B cell (primary cell): ENCODE measurements at regions not wholly inside any gene's neighbourhood (a gene's known extent, or its start where the extent isn't known, plus 50 kb on each side); places are given as distances from the start of the nearest gene placed in this dataset.

Experiments
- ATAC-seq: fragments of 200-7000 bp; cut with Tn5 transposase; one replicate; pipeline ENCODE4 v1.10.0; 2021; ENCODE audit warnings: low read depth, mild to moderate bottlenecking, moderate number of reproducible peaks, moderate library complexity
- CTCF ChIA-PET: fragments of 350-600 bp; sonication (Branson Sonifier 250); formaldehyde crosslinking; loops from one replicate; lab custom pipeline; 2021; ENCODE audit warnings: antibody characterized with exemption, inconsistent platforms; lab: Charles Lee
- POLR2A ChIA-PET: fragments of 350-600 bp; sonication (Branson Sonifier 250); formaldehyde crosslinking; loops from one replicate; lab custom pipeline; 2021; ENCODE audit warnings: antibody characterized with exemption; lab: Charles Lee
- DNase-seq: peaks from one replicate; pipeline ENCODE4 v3.0.0; 2013
- H2AFZ ChIP-seq: 2 replicates; pipeline ENCODE4 v1.6.1; 2012; ENCODE audit warnings: mild to moderate bottlenecking, low read depth, low read length; ENCODE audit not compliant: insufficient read depth, poor library complexity, severe bottlenecking
- H3K27ac ChIP-seq, 2 donors: 1 replicate in 1 of 2; 2 replicates in 1 of 2; pipeline ENCODE4 v1.5.1; 2012 to 2013; ENCODE audit warnings: low read length in 2 of 2, mild to moderate bottlenecking in 2 of 2, moderate library complexity in 1 of 2
- H3K27me3 ChIP-seq, 4 experiments: fragments of 200-600 bp in 1 of 4; sonication (generic) in 1 of 4; replicated peaks in 1 of 4; 1 replicate in 2 of 4; 2 replicates in 2 of 4; pipeline versions ENCODE4 v1.6.1 to v1.7.0; 2013 to 2016; ENCODE audit warnings: low read length in 3 of 4, mild to moderate bottlenecking in 2 of 4, mixed read lengths in 1 of 4, moderate library complexity in 1 of 4; ENCODE audit not compliant: insufficient read depth in 4 of 4, control insufficient read depth in 3 of 4; ENCODE audit errors: control extremely low read depth in 1 of 4
- H3K36me3 ChIP-seq, 2 experiments: replicated peaks in 1 of 2; 1 replicate in 1 of 2; 2 replicates in 1 of 2; pipeline versions ENCODE4 v1.6.1 to v1.7.1; 2013; ENCODE audit warnings: low read length in 1 of 2; ENCODE audit not compliant: insufficient read depth in 2 of 2, control insufficient read depth in 1 of 2; ENCODE audit errors: control extremely low read depth in 1 of 2, extremely low read depth in 1 of 2
- H3K4me1 ChIP-seq, 2 donors: fragments of 200-600 bp in 1 of 2; sonication (generic) in 1 of 2; 1 replicate in 1 of 2; 2 replicates in 1 of 2; pipeline versions ENCODE4 v1.5.1 to v1.6.1; 2013 to 2017; ENCODE audit warnings: low read length in 2 of 2; ENCODE audit not compliant: control insufficient read depth in 2 of 2, insufficient read depth in 2 of 2
- H3K4me2 ChIP-seq: replicated peaks from 2 replicates; pipeline ENCODE3; 2012; ENCODE audit warnings: mild to moderate bottlenecking, low read depth, low read length; ENCODE audit not compliant: poor library complexity, severe bottlenecking
- H3K4me3 ChIP-seq, 5 experiments: fragments of 200-600 bp in 1 of 5; sonication (generic) in 1 of 5; 1 replicate in 3 of 5; 2 replicates in 2 of 5; pipeline versions ENCODE4 v1.5.1 to v1.7.0; 2011 to 2016; ENCODE audit warnings: low read length in 4 of 5, mild to moderate bottlenecking in 4 of 5, low read depth in 2 of 5, control low read depth in 1 of 5, moderate library complexity in 1 of 5; ENCODE audit not compliant: insufficient read depth in 1 of 5; ENCODE audit errors: control extremely low read depth in 1 of 5, extremely low read depth in 1 of 5
- H3K79me2 ChIP-seq: fragments of 200-600 bp; sonication (generic); one replicate; pipeline ENCODE4 v1.6.0; 2016; ENCODE audit warnings: low read length; ENCODE audit not compliant: control insufficient read depth, insufficient read depth
- H3K9ac ChIP-seq: fragments of 200-600 bp; sonication (generic); 2 replicates; pipeline ENCODE4 v1.6.1; 2017; ENCODE audit warnings: mild to moderate bottlenecking, low read length, moderate library complexity
- H3K9me3 ChIP-seq, 3 donors: one replicate each; pipeline versions ENCODE4 v1.6.1 to v1.7.1; 2013; ENCODE audit warnings: low read length in 2 of 3; ENCODE audit not compliant: control insufficient read depth in 2 of 3, insufficient read depth in 1 of 3; ENCODE audit errors: control extremely low read depth in 1 of 3
- H4K20me1 ChIP-seq: 2 replicates; pipeline ENCODE4 v1.6.0; 2012; ENCODE audit warnings: mild to moderate bottlenecking, low read length; ENCODE audit not compliant: insufficient read depth, control insufficient read depth, poor library complexity, severe bottlenecking
- H3K27ac Mint-ChIP-seq: one replicate; pipeline ENCODE4 v1.8.0; 2021; ENCODE audit warnings: mixed read lengths
- H3K27me3 Mint-ChIP-seq: one replicate; pipeline ENCODE4 v1.8.0; 2021; ENCODE audit warnings: mixed read lengths
- H3K4me1 Mint-ChIP-seq: one replicate; pipeline ENCODE4 v1.8.0; 2021; ENCODE audit warnings: mixed read lengths
- H3K4me3 Mint-ChIP-seq: one replicate; pipeline ENCODE4 v1.8.0; 2021; ENCODE audit warnings: mixed read lengths
- H3K9me3 Mint-ChIP-seq: one replicate; pipeline ENCODE4 v1.8.0; 2022; ENCODE audit warnings: mixed read lengths; ENCODE audit not compliant: insufficient read depth
- EZH2 ChIP-seq: IDR thresholded peaks from 2 replicates; pipeline ENCODE4 v1.6.1; 2012; ENCODE audit warnings: borderline replicate concordance, low read depth, mild to moderate bottlenecking, moderate library complexity, low read length; ENCODE audit not compliant: insufficient read depth, poor library complexity, severe bottlenecking
- WGBS: methylation state at CpG from one replicate; pipeline ENCODE4 v1.1.5; 2013; ENCODE audit warnings: missing lambda C conversion rate; ENCODE audit not compliant: insufficient coverage; 5-methylcytosine and 5-hydroxymethylcytosine counted together
- intact Hi-C: fragments of 100-400 bp; cut with micrococcal nuclease; formaldehyde crosslinking; loops from one replicate; pipeline ENCODE4 v1.10.0; 2022
- TF ChIP-seq, protein P1 (sequence below): fragments of 200-600 bp; IDR thresholded peaks from one replicate; pipeline ENCODE4 v1.8.0; 2022; ENCODE audit warnings: antibody characterized with exemption, mild to moderate bottlenecking

DNA sequence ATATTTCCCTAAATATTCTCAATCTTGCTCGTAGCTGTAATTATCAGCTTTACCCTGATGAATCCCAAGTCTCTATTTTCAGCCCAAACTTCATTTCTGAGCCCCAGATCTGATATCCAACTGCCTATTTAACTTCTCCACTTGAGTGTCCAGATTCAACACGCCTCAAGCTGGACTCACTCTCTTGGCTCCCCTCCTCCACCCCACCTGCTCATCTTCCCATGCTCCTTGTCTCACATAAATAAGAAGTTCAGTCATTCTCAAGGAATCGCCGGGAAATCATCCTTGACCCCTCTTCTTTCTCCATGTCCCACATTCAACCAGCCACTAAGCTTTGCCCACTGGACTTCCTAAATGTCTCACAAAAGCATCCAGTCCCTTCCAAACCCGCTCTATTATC lies 89.9 kb upstream of the STMND1 start:
- H3K27me3 ChIP-seq: peaks cover 0 to 17% (median 0%) of the 10 kb centered on the region in 4 experiments
- H3K9me3 ChIP-seq: peaks cover 0 to 14% (median 4%) of the 10 kb centered on the region in 3 donors
- ChIA-PET CTCF (no interaction called here), POLR2A (no interaction called here)
- intact Hi-C loops: no loop called here
- no peaks in the 10 kb centered on the region for H3K79me2 ChIP-seq
- no peaks in the 10 kb centered on the region for H4K20me1 ChIP-seq
- DNase-seq (no peak), ATAC-seq (no peak)
- H3K4me1 ChIP-seq: no peaks in the 10 kb centered on the region
- H3K4me3 Mint-ChIP-seq: no peak overlapping the region
- H3K9me3 Mint-ChIP-seq: peaks cover 11% of the 10 kb centered on the region
- H3K27ac ChIP-seq: no peak overlapping the region
- no peak for TF ChIP-seq EZH2
- TF ChIP-seq, protein P1, sequence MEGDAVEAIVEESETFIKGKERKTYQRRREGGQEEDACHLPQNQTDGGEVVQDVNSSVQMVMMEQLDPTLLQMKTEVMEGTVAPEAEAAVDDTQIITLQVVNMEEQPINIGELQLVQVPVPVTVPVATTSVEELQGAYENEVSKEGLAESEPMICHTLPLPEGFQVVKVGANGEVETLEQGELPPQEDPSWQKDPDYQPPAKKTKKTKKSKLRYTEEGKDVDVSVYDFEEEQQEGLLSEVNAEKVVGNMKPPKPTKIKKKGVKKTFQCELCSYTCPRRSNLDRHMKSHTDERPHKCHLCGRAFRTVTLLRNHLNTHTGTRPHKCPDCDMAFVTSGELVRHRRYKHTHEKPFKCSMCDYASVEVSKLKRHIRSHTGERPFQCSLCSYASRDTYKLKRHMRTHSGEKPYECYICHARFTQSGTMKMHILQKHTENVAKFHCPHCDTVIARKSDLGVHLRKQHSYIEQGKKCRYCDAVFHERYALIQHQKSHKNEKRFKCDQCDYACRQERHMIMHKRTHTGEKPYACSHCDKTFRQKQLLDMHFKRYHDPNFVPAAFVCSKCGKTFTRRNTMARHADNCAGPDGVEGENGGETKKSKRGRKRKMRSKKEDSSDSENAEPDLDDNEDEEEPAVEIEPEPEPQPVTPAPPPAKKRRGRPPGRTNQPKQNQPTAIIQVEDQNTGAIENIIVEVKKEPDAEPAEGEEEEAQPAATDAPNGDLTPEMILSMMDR: no peak
- H3K9ac ChIP-seq: no peak overlapping the region
- H3K4me3 ChIP-seq: no peak overlapping the region
- no peaks in the 10 kb centered on the region for H3K36me3 ChIP-seq
- H2AFZ ChIP-seq: no peak overlapping the region
- H3K4me1 Mint-ChIP-seq: peaks cover 9% of the 10 kb centered on the region
- H3K4me2 ChIP-seq: no peak overlapping the region
- no peak overlapping the region for H3K27ac Mint-ChIP-seq
- peaks cover 32% of the 10 kb centered on the region for H3K27me3 Mint-ChIP-seq
- 91% methylated on average over 5 of the region's 5 CpGs for WGBS

DNA sequence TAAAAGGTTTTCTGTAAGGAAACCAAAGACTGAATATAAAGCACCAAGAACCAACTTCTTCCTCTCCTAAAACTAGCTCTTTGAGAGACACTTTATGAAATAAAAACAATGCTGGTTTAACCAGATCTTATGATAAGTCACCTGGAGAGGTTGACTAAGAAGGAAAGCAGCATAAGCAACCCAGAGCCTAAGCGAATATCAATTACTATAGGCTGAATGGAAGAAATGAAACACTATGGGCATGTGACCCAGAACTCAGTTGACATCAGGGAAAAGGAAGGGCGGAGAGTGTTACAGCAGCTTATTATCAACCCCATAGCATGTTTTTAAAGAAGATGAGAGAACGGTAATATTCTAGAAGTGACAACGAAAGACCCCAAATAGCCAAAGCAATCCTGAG lies 94.1 kb upstream of the STMND1 start:
- H4K20me1 ChIP-seq: no peaks in the 10 kb centered on the region
- H2AFZ ChIP-seq: no peak overlapping the region
- peaks cover 7% of the 10 kb centered on the region for H3K9me3 Mint-ChIP-seq
- H3K27ac ChIP-seq: no peak overlapping the region
- no peak overlapping the region for H3K27ac Mint-ChIP-seq
- no peak overlapping the region for H3K4me2 ChIP-seq
- no peak for DNase-seq
- H3K27me3 Mint-ChIP-seq: peaks cover 22% of the 10 kb centered on the region
- TF ChIP-seq EZH2: no peak
- TF ChIP-seq, protein P1: no peak
- H3K4me3 ChIP-seq: no peak overlapping the region
- POLR2A ChIA-PET: no interaction called here
- intact Hi-C loops: no loop called here
- no CpG with 5 or more reads among the region's 4 CpGs for WGBS
- H3K4me1 ChIP-seq: no peaks in the 10 kb centered on the region
- H3K27me3 ChIP-seq: no peaks in the 10 kb centered on the region
- peaks cover 0 to 7% (median 4%) of the 10 kb centered on the region in 3 donors for H3K9me3 ChIP-seq
- no peaks in the 10 kb centered on the region for H3K4me1 Mint-ChIP-seq
- no peaks in the 10 kb centered on the region for H3K36me3 ChIP-seq
- no peak overlapping the region for H3K4me3 Mint-ChIP-seq
- no peak overlapping the region for H3K9ac ChIP-seq
- CTCF ChIA-PET: no interaction called here
- ATAC-seq: no peak
- no peaks in the 10 kb centered on the region for H3K79me2 ChIP-seq
